HCT116 (cell line): ENCODE measurements at regions not wholly inside any gene's neighbourhood (a gene's known extent, or its start where the extent isn't known, plus 50 kb on each side); places are given as distances from the start of the nearest gene placed in this dataset.

ENCODE experiments used
- EZH2 ChIP-seq: fragments of 200-600 bp; sonication (generic); IDR thresholded peaks from 2 replicates; pipeline ENCODE4 v1.6.1; 2017; ENCODE audit warnings: antibody characterized with exemption, mixed run types
- RAD21 ChIP-seq: IDR thresholded peaks from 2 replicates; pipeline ENCODE4 v1.6.1; 2012; ENCODE audit warnings: low read depth, mild to moderate bottlenecking
- TF ChIP-seq, protein P1 (sequence below), 3 experiments: fragments of 200-600 bp in 1 of 3; sonication (generic) in 1 of 3; IDR thresholded peaks in 2 of 3; conservative IDR thresholded peaks in 1 of 3; 2 replicates each; pipeline ENCODE4 v1.5.1; 2012 to 2017; ENCODE audit warnings: low read depth in 2 of 3, low read length in 2 of 3, antibody characterized with exemption in 1 of 3, borderline replicate concordance in 1 of 3, control low read depth in 1 of 3, mild to moderate bottlenecking in 1 of 3, mixed read lengths in 1 of 3, mixed run types in 1 of 3, moderate library complexity in 1 of 3; ENCODE audit not compliant: insufficient read depth in 1 of 3

- TF ChIP-seq, protein P1, sequence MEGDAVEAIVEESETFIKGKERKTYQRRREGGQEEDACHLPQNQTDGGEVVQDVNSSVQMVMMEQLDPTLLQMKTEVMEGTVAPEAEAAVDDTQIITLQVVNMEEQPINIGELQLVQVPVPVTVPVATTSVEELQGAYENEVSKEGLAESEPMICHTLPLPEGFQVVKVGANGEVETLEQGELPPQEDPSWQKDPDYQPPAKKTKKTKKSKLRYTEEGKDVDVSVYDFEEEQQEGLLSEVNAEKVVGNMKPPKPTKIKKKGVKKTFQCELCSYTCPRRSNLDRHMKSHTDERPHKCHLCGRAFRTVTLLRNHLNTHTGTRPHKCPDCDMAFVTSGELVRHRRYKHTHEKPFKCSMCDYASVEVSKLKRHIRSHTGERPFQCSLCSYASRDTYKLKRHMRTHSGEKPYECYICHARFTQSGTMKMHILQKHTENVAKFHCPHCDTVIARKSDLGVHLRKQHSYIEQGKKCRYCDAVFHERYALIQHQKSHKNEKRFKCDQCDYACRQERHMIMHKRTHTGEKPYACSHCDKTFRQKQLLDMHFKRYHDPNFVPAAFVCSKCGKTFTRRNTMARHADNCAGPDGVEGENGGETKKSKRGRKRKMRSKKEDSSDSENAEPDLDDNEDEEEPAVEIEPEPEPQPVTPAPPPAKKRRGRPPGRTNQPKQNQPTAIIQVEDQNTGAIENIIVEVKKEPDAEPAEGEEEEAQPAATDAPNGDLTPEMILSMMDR (IDR thresholded peaks at IDR 0.05 in 2 of 3, conservative IDR thresholded peaks at IDR 0.05 in 1 of 3; ENCODE audit: borderline replicate concordance in 1 of 3, insufficient read depth in 1 of 3, low read depth in 2 of 3, low read length in 2 of 3) = no peak
- no peak for TF ChIP-seq RAD21
- no peak for TF ChIP-seq EZH2
Measured at GRCh38 chr17:33778505-33779233, 476.4 kb upstream of the CCL2 start.
